Liver (tissue), 3 donors: ENCODE measurements at regions not wholly inside any gene's neighbourhood (a gene's known extent, or its start where the extent isn't known, plus 50 kb on each side); places are given as distances from the start of the nearest gene placed in this dataset.

Experiments
- CTCF ChIP-seq: fragments of 150-350 bp; IDR thresholded peaks from 2 replicates; pipeline ENCODE4 v1.5.1; 2017; ENCODE audit warnings: improper control_type of control experiment, low read depth, low read length; ENCODE audit not compliant: missing input control
- GABPA ChIP-seq, 2 donors: IDR thresholded peaks in 1 of 2; conservative IDR thresholded peaks in 1 of 2; 2 replicates each; pipeline ENCODE4 v1.6.1; 2016; ENCODE audit warnings: antibody characterized with exemption in 2 of 2, mild to moderate bottlenecking in 1 of 2, moderate library complexity in 1 of 2
- JUND ChIP-seq, 2 donors: IDR thresholded peaks; 2 replicates each; pipeline ENCODE4 v1.6.1; 2016; ENCODE audit warnings: antibody characterized with exemption in 2 of 2
- MAX ChIP-seq: IDR thresholded peaks from 2 replicates; pipeline ENCODE4 v1.6.1; 2016; ENCODE audit warnings: antibody characterized with exemption
- REST ChIP-seq: IDR thresholded peaks from 2 replicates; pipeline ENCODE4 v1.6.1; 2016; ENCODE audit warnings: antibody characterized with exemption, mild to moderate bottlenecking
- RXRA ChIP-seq, 2 donors: IDR thresholded peaks; 2 replicates each; pipeline ENCODE4 v1.6.1; 2017 to 2018; ENCODE audit warnings: antibody characterized with exemption in 2 of 2, mild to moderate bottlenecking in 1 of 2
- TAF1 ChIP-seq: conservative IDR thresholded peaks from 2 replicates; pipeline ENCODE4 v1.6.1; 2016; ENCODE audit warnings: antibody characterized with exemption, mild to moderate bottlenecking
- YY1 ChIP-seq: IDR thresholded peaks from 2 replicates; pipeline ENCODE4 v1.6.1; 2016; ENCODE audit warnings: antibody characterized with exemption, mild to moderate bottlenecking
- donor health status: healthy.
- donor health status: healthy.

- TF ChIP-seq RXRA (IDR thresholded peaks at IDR 0.05) (no peak), GABPA (IDR thresholded peaks at IDR 0.05 in 1 of 2, conservative IDR thresholded peaks at IDR 0.05 in 1 of 2) (no peak), CTCF (no peak), JUND (IDR thresholded peaks at IDR 0.05) (no peak), TAF1 (no peak), MAX (no peak), YY1 (no peak), REST (no peak)
These were observed 607.8 kb downstream of the NCAM2 start for GRCh38 chr21:21606041-21606440.
